LNCaP clone FGC (cell line): ENCODE measurements at regions not wholly inside any gene's neighbourhood (a gene's known extent, or its start where the extent isn't known, plus 50 kb on each side); places are given as distances from the start of the nearest gene placed in this dataset.
"Not testable (repeated sequence)": the region's sequence is repeated elsewhere in the genome, so short reads cannot be mapped to it uniquely, and the experiment has no call there.

Experiments used
- DNase-seq: peaks from one replicate; pipeline ENCODE4 v3.0.0-alpha.2; 2011; ENCODE audit warnings: low read depth
- H3K4me3 ChIP-seq: 2 replicates; pipeline ENCODE4 v1.5.1; 2011; ENCODE audit warnings: mild to moderate bottlenecking, low read depth, low read length, control low read depth
- TF ChIP-seq, protein P1 (sequence below): IDR thresholded peaks from 2 replicates; pipeline ENCODE4 v1.5.1; 2012; ENCODE audit warnings: mild to moderate bottlenecking; ENCODE audit not compliant: control insufficient read depth, insufficient read depth; ENCODE audit errors: extremely low read depth

DNA sequence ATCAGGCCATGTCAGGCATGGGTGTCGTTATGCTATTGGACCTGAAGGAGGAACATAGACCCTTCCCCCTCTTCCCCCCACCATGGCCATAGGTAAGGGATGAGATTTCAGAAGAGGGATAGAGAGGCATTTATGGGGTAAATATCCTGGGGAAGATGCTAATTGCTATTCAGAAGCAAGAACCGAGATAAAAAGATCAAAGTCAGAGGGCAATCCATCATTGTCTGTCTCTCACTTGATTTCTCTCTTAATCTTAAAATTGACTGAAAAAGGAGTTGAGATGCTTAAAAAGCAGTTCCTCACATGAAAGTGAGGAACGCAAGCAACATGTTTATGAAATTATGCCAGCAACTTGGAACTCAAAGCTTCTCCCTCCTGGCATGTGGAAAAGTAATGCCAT is 212.0 kb downstream of the RPAP3 start:
- no peak overlapping the region for H3K4me3 ChIP-seq
- DNase-seq: no peak
- TF ChIP-seq, protein P1, sequence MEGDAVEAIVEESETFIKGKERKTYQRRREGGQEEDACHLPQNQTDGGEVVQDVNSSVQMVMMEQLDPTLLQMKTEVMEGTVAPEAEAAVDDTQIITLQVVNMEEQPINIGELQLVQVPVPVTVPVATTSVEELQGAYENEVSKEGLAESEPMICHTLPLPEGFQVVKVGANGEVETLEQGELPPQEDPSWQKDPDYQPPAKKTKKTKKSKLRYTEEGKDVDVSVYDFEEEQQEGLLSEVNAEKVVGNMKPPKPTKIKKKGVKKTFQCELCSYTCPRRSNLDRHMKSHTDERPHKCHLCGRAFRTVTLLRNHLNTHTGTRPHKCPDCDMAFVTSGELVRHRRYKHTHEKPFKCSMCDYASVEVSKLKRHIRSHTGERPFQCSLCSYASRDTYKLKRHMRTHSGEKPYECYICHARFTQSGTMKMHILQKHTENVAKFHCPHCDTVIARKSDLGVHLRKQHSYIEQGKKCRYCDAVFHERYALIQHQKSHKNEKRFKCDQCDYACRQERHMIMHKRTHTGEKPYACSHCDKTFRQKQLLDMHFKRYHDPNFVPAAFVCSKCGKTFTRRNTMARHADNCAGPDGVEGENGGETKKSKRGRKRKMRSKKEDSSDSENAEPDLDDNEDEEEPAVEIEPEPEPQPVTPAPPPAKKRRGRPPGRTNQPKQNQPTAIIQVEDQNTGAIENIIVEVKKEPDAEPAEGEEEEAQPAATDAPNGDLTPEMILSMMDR: no peak

DNA sequence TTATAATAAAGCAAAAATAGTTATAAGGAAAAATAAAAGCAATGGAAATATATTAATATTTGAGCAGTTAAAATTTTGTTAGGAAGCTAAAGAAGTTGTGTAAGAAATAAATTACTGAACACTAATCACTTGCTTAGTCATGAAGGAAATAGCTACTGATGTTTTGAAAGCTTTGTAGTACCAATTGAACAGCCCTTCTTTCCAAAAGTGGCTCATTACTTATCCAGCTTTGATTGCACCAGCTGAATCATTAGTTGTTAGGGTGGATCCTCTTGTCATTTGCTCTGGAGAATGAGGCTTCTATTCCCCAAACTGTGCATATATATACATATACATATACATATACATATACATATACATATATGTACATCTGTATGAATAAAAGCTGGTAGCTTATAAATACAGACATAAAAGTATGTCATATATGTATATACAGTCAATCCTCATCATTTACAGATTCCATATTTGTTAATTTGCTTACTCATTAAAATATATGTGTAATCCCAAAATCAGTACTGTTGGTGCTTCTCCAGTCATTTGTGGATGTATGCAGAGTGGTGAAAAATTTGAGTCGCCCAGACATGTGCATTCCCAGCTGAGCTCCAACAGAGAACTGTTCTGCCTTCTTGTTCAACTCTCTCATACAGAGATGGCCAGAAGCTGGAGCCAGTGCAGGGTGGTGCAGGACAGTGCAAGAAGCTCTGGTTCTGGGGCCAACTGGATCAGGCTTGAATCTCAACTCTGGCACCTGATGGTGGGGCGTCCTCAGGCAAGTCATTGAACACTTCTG is 214.1 kb downstream of the RPAP3 start:
- H3K4me3 ChIP-seq: no peak overlapping the region
- TF ChIP-seq, protein P1: no peak
- no peak for DNase-seq

DNA sequence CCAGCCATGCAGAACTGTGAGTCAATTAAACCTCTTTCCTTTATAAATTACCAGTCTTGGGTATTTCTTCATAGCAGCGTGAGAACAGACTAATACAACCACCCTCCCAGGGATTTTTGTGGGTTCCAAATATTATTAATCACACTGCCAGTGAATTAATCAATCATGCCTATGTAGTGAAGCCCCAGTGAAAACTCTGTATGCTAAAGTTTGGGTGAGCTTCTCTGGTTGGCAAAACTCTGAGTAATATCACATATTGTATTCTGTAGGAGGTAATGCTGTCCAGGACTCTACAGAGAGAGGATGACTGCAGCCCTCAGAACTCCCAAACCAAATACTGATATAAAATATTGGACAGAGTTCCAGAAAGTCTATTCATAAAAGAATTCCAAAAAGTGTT is 216.9 kb downstream of the RPAP3 start:
- TF ChIP-seq, protein P1: no peak
- no peak for DNase-seq
- H3K4me3 ChIP-seq: no peak overlapping the region

DNA sequence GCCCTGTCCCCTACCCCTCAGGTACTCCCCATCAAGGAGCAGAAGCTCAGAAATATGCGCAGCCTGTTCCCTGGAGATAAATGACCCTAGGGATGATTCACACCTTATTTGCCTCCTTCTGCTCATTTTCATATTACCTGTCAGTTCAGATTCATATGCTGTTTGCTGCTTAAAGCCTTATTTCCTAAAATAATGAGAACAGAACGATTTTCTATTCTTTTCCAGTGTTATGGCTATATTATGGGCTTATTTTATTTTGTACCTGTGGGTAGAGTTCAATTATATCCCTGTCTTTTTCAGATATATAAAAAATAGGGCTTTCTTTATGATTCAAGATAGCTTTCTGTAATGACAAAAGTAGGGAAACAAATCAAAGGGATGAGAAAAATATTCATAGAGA is 224.8 kb downstream of the RPAP3 start:
- DNase-seq: no peak
- no peak overlapping the region for H3K4me3 ChIP-seq
- TF ChIP-seq, protein P1: no peak

DNA sequence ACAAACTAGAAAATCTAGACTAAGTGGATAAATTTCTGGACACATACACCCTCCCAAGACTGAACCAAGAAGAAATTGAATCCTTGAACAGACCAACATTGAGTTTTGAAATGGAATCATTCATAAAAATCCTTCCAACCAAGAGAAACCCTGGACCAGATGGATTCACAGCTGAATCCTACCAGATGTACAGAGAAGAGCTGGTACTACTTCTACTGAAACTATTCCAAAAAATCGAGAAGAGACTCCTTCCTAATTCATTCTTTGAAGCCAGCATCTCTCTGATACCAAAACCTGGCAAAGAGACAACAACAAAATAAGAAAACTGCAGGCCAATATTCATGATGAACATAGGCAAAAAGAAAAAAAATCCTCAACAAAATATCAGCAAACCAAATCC is 227.4 kb downstream of the RPAP3 start:
- H3K4me3 ChIP-seq: no peak overlapping the region
- no peak for DNase-seq
- TF ChIP-seq, protein P1: no peak

DNA sequence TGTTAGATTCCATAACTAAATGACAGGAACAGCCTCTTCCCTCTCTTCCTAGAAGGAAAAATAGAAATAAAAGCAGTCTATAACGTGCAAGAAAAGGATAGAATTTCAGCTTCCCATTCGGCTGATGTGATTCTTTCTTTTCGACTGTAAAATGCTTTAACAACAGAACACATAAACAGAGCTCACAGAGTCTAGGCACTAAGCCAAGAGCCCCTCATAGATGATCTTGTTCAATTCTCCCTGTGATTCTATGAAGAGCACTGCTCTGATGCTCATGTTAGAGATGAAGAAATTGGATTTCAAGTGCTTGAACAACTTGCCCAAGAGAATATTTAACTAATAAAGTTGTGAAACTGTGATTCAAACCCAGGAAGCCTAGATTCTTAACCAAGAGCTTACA is 232.7 kb downstream of the RPAP3 start:
- TF ChIP-seq, protein P1: no peak
- no peak overlapping the region for H3K4me3 ChIP-seq
- DNase-seq: no peak

DNA sequence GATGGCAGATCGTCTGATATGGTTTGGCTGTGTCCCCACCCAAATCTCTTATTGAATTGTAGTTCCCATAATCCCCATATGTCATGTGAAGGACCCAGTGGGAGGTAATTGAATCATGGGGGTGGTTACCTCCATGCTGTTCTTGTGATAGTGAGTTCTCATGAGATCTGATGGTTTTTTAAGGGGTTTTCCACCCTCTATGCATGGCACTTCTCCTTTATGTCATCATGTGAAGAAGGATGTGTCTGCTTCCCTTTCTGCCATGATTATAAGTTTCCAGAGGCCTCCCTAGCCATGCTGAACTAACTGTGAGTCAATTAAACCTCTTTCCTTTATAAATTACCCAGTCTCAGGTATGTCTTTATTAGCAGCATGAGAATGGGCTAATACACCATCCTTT is 235.5 kb downstream of the RPAP3 start:
- not testable (repeated sequence) for DNase-seq

DNA sequence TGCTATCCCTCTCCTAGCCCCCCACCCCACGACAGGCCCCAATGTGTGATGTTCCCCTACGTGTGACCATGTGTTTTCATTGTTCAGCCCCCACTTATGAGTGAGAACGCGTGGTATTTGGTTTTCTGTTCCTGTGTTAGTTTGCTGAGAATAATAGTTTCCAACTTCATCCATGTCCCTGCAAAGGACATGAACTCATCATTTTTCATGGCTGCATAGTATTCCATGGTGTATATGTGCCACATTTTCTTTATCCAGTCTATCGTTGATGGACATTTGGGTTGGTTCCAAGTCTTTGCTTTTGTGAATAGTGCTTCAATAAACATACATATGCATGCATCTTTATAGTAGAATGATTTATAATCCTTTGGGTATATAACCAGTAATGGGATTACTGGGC is 241.9 kb downstream of the RPAP3 start:
- H3K4me3 ChIP-seq, DNase-seq: not testable (repeated sequence)

More for the DNA sequence above, 235.5 kb downstream of the RPAP3 start:
- H3K4me3 ChIP-seq: not testable (repeated sequence)
